H4 (cell line): ENCODE measurements at regions not wholly inside any gene's neighbourhood (a gene's known extent, or its start where the extent isn't known, plus 50 kb on each side); places are given as distances from the start of the nearest gene placed in this dataset.
"Not testable (repeated sequence)": the region's sequence is repeated elsewhere in the genome, so short reads cannot be mapped to it uniquely, and the experiment has no call there.

ENCODE experiments used
- DNase-seq: peaks from one replicate; pipeline ENCODE4 v3.0.0-alpha.2; 2015; ENCODE audit warnings: low spot score

GRCh38 chr3:101913168-101913567, 63.9 kb downstream of the NFKBIZ start:
- DNase-seq, result no peak

GRCh38 chr3:101917761-101918160, 68.4 kb downstream of the NFKBIZ start:
- not testable (repeated sequence) for DNase-seq

- not testable (repeated sequence) for DNase-seq
These were observed 72.9 kb downstream of the NFKBIZ start for GRCh38 chr3:101922151-101922725.

DNA sequence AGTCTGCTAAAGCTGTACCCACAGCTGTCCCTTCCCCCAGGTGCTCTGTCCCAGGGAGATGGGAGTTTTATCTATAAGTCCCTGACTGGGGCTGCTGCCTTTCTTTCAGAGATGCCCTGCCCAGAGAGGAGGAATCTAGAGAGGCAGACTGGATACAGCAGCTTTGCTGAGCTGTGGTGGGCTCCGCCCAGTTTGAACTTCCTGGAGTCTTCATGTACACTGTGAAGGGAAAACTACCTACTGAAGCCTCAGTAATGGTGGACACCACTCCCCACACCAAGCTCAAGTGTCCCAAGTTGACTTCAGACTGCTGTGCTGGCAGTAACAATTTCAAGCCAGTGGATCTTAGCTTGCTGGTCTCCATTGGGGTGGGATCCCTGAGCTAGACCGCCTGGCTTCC, 75.3 kb downstream of the NFKBIZ start:
- DNase-seq, result not testable (repeated sequence)

GRCh38 chr3:101925124-101925523, 75.8 kb downstream of the NFKBIZ start:
- not testable (repeated sequence) for DNase-seq

DNA sequence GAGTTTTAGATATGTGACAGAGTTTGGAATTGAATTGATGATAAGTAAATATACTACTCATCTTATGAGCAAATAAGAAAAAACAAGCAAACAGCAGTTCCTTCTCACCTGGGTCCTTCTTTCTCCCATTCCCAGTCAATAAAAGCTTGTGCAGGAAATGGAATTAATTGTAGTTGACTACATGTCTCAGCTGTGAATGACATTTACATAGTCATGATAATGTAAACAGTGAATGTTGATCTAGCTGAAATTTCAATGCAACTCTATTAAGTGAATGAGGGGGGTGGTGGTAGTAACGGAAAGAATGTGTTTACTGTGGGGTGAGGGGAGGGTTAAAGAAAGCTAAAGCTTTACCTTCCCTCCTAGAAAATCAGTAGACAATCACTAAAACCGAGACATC, 76.2 kb downstream of the NFKBIZ start:
- no peak for DNase-seq

DNA sequence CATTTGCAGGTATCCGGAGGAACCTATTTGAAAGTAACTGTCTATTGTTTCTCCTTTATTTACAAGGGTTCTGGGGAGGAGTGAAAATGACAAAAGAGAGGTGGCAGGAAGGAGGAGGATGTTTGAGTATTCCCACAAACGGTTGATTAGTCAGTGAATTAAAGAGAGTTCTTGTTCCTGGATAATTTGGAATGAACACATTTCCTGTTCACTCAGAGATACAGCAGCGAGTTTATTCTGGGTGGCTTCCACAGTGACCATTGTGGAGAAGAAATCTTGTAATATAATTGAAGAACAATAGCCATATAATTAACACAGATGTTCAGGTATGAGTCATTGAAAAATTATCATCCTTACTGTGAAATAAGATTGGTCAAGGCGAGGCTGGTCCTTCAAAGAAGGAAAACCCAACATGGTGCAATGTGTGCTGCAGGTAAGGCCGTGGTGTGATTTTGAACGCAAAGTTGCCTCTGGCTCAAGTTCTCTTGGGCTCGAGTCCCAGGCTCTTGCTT, 77.3 kb downstream of the NFKBIZ start:
- DNase-seq, result no peak

GRCh38 chr3:101928890-101929289, 79.6 kb downstream of the NFKBIZ start:
- no peak for DNase-seq

- no peak for DNase-seq
These were observed 81.8 kb downstream of the NFKBIZ start for GRCh38 chr3:101931081-101931480.

GRCh38 chr3:101932326-101933068, 83.2 kb downstream of the NFKBIZ start:
- no peak for DNase-seq

GRCh38 chr3:101936419-101937356, 87.4 kb downstream of the NFKBIZ start:
- peak; percentile 90 for DNase-seq

GRCh38 chr3:101938262-101938847, 89.0 kb downstream of the NFKBIZ start:
- DNase-seq, result no peak

- no peak for DNase-seq
These were observed 90.2 kb downstream of the NFKBIZ start for GRCh38 chr3:101939361-101940049.

- DNase-seq, result peak; percentile 76
These were observed 91.4 kb downstream of the NFKBIZ start for GRCh38 chr3:101940521-101941317.

DNA sequence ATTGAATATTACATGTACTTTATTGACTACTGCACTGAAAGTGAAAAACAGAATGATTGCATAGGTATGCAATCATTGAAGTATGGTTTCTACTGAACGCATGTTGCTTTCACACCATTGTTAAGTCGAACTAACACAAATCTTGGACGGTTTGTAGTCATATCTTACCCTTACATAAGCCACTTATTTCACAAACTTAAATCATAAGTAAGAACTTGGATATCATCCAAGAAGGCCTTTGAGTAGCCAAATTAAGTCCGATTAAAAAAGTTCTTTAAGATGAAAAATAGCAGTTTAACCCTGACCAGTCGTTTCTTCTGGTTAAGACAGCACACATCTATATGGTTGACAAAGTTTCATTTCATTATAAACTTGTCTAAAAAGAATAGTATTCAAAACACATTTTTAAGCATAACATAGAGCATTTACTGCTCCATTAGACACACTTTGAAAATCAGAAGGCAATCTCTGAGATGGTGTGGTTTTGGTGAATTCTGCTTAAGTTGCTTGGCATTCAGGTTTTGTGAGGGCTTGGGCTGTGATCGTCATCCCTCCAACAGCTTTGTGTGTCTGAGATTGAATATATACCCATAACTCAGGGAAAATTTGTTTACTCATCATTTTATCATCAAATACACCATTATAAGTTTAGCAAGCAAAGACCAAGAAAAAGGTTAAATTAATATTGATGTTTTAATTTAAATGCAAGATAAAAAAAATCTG, 92.2 kb downstream of the NFKBIZ start:
- no peak for DNase-seq

DNA sequence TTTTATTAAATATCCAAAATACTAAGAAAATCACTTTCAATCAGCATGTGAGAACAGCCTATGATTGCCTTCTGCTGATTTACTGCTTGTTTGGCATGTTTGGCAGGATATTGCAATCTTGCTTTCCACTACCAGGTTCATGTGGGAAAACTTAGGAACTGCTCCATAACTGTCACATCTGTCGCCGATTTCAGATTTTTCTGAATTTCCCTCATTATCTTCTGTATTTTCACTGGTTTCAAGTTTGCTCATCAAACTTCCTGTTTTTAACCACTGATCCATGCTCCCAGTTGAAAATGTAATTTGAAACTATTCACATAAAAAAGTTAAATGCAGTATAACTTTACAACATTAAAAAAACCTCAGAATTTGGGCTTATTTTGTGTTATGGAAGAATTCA, 93.0 kb downstream of the NFKBIZ start:
- no peak for DNase-seq

GRCh38 chr3:101943029-101943428, 93.7 kb downstream of the NFKBIZ start:
- no peak for DNase-seq

- no peak for DNase-seq
These were observed 95.0 kb downstream of the NFKBIZ start for GRCh38 chr3:101944308-101944707.

DNA sequence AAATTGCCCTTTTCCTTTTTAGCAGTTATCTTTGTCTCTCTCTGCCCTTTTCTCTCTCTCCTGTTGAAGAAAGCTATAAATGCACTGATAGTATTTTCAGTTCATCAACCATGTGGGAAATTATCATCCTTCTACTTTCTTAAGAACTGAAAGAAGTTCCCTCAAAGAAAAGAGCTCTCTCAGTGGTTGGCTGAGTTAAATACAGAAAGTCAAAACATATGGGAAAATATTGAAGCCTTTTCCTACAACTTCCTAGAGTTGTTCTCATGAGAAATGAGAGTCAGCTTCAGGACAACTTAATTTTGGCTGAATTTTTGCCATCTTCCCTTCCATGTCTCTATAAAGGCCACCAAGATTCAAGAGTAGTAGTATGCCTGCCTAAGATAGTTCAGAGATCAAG, 96.7 kb downstream of the NFKBIZ start:
- DNase-seq, result no peak

DNA sequence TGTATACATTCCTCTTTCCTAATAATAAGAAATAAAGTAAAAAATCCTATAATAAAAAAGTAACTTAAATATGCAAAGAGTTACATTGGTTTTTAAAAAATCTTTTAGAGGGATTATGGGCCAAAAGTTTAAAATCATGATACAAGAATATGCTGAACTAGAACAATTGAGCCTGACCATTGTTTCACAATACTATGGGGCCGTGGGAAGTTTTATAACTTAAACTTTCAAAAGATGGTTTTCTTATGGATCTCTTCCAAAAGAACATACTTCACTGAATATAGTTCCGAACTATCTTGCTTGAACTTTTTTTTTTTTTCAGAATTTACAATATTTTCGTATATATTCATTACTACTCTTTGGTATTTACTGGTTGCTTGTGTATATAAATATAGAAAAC, 97.6 kb downstream of the NFKBIZ start:
- DNase-seq, result no peak
